IPS DF 6.9 (cell line): ENCODE measurements at regions not wholly inside any gene's neighbourhood (a gene's known extent, or its start where the extent isn't known, plus 50 kb on each side); places are given as distances from the start of the nearest gene placed in this dataset.

Experiments
- DNase-seq: peaks from one replicate; pipeline ENCODE4 v3.0.0-alpha.2; 2013; ENCODE audit warnings: low read depth, low spot score
- H3K27ac ChIP-seq: one replicate; pipeline ENCODE4 v1.5.1; 2013; ENCODE audit warnings: low read length, control low read depth
- H3K27me3 ChIP-seq: 2 replicates; pipeline ENCODE4 v1.6.1; 2013; ENCODE audit warnings: mild to moderate bottlenecking, low read length; ENCODE audit not compliant: control insufficient read depth, insufficient read depth
- H3K36me3 ChIP-seq: 2 replicates; pipeline ENCODE4 v1.6.1; 2013; ENCODE audit warnings: low read length; ENCODE audit not compliant: control insufficient read depth, insufficient read depth
- H3K4me1 ChIP-seq: 2 replicates; pipeline ENCODE4 v1.6.1; 2013; ENCODE audit warnings: low read length; ENCODE audit not compliant: control insufficient read depth, insufficient read depth
- H3K4me3 ChIP-seq: 2 replicates; pipeline ENCODE4 v1.5.1; 2013; ENCODE audit warnings: mild to moderate bottlenecking, low read length
- H3K9me3 ChIP-seq: 2 replicates; pipeline ENCODE4 v1.6.1; 2013; ENCODE audit warnings: low read length, inconsistent platforms; ENCODE audit not compliant: control insufficient read depth, insufficient read depth
- WGBS: extraction: QIAGEN DNeasy Blood & Tissue Kit; methylation state at CpG from one replicate; pipeline ENCODE4 v1.1.7; 2013; ENCODE audit warnings: mixed read lengths, missing lambda C conversion rate; ENCODE audit not compliant: insufficient read length, insufficient coverage; 5-methylcytosine and 5-hydroxymethylcytosine counted together

DNA sequence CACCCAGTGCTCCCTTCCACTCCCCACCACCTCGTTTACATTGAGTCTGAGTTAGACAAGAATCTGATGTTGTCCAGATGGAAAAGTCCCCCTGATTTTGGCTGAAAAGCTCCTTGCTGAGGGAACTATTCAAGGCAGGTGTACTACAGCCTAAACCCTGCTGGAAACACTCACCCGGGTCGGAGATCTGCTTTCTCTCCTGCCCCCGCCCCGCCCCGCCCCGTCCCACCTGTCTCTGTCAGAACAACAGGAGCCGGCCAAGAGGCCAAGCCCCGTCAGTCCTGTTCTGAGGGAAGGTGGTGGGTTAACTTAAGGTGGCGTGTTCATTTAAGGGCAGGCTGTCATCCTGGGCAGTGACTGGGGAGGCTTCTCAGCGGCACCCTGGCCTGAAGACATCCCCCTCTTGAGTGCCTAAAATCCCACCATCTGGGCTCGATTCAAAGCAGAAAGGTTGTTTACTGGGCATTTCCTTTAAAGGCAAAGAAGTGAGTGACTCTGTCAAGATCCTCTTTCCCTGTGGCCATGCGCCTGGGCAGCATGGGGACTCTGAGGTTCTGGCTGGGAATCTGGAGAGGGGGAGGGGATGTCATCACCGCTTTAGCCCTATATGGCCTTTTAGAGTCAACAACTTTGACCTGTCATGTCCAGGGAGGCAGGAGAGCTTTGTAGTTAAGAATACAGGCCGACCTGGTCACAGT lies 71.1 kb upstream of the NEURL1B start:
- no peak for DNase-seq
- H3K36me3 ChIP-seq, result no peaks in the 10 kb centered on the region
- WGBS, result no CpG with 5 or more reads among the region's 15 CpGs
- H3K4me3 ChIP-seq, result no peak overlapping the region
- H3K4me1 ChIP-seq, result peaks cover 13% of the 10 kb centered on the region
- H3K27ac ChIP-seq, result no peak overlapping the region
- H3K27me3 ChIP-seq, result no peaks in the 10 kb centered on the region; the same call in 1 of the 2 replicates
- no peaks in the 10 kb centered on the region for H3K9me3 ChIP-seq

DNA sequence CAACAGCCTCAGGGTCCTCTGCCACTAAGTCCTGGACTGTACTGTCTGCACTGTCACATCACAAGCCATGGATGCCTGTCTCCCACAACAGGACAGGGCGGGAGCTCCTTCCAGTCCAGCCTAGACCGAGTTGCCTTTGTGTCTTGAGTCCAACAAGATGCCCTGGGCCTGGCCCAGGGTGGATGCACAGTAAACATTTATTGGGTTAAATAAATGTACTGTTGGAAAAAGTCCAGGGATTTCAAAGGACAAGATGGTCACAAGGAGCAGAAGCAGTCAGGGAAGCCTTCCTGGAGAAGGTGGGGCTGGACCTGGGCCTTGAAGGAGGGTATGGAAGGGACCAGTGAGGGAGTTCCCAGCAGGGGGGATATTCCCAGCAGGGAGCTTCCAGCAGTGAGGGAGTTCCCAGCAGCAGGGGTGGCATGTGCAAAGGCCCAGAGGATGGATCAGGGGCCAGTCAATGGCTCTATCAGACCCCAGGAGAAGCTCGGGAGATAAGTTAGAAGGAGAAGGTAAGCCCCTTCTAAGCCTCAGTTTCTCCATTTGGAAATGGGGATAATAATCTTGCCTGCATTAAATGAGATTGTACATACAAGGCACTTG lies 72.7 kb upstream of the NEURL1B start:
- Histone ChIP-seq H3K27ac (no peak overlapping the region), H3K9me3 (no peaks in the 10 kb centered on the region), H3K27me3 (no peaks in the 10 kb centered on the region; the same call in 1 of the 2 replicates), H3K4me1 (peaks cover 13% of the 10 kb centered on the region), H3K36me3 (no peaks in the 10 kb centered on the region), H3K4me3 (no peak overlapping the region)
- no peak for DNase-seq
- no CpG with 5 or more reads among the region's 3 CpGs for WGBS

DNA sequence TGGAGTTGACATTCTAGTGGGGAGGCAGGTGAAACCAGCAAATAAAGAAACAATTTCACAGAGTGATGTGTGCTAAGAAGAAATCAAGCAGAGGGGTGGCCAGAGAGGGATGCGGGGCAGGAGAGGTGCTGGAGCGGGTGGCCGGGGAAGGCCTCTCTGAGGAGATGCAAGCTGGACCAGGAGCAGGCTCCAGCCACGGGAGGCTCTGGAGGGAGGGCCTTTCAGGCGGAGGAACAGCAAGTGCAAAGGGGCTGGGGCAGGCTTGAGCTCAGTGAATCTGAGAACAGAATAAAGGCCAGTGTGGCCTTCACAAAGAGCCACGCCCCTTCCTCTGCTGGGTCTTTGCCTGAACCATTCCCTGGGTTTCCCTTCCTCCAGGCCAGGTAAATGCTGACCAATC lies 73.2 kb upstream of the NEURL1B start:
- no CpG with 5 or more reads among the region's 6 CpGs for WGBS

DNA sequence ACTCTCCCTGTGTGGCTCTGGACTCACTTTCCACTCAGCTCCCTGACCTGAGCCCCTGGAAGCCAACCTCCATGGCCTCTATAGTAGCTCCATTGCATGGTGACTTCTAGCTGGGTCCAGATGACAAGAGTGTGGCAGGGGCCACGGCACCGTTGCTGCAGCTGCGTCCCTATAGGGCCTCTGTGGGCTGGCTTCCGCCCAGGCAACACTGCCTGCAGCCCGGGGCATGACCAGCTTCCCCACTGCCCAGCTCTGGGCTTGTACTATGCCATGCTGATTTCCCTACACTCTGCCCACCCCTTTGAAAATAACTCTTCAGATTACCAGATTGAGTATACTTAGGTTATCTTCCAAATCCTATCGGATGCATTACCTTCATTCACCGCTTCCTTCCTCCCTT lies 73.8 kb upstream of the NEURL1B start:
- no peaks in the 10 kb centered on the region for H3K9me3 ChIP-seq
- WGBS, result no CpG with 5 or more reads among the region's 7 CpGs
- H3K27me3 ChIP-seq, result no peaks in the 10 kb centered on the region; the same call in 1 of the 2 replicates
- no peak overlapping the region for H3K4me3 ChIP-seq
- DNase-seq, result no peak
- H3K4me1 ChIP-seq, result peaks cover 13% of the 10 kb centered on the region
- H3K27ac ChIP-seq, result no peak overlapping the region
- H3K36me3 ChIP-seq, result no peaks in the 10 kb centered on the region

More for the DNA sequence above, 73.2 kb upstream of the NEURL1B start:
- Histone ChIP-seq H3K27ac (no peak overlapping the region), H3K4me3 (no peak overlapping the region), H3K9me3 (no peaks in the 10 kb centered on the region), H3K27me3 (no peaks in the 10 kb centered on the region; the same call in 1 of the 2 replicates), H3K36me3 (no peaks in the 10 kb centered on the region), H3K4me1 (peaks cover 13% of the 10 kb centered on the region)
- no peak for DNase-seq

DNA sequence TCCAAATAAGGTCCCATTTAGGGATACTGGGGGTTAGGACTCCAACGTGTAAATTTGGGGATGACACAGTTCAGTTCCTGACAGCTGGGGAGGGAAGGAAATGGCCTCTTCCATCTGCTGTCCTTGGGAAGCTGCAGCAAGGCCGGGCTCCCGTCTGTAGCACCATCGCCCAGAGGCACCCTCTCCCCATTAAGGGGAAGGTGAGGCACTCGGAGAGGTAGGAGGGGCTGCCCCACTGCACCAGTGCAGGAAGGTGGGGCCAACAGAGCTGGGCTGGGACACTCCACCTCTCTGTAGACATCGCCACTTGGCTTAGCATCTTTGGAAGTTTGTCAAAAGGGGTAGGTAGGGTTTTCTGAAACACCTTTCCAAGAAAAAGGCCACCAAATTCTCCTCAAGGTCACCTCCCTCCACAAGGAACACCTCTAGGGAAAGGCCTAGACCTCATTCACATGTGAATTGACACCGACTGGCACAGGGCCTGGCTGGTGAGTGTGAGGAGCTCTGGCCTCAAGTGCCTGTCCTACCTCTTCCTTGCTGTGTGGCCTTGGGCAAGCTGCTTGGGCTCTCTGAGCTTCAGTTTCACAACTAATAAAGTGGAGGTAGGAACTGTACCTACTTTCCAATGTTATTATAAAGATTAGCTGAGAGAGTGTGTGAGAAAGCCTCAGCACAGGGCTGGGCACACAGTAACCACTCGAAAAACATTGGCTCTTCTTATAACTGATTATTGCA lies 75.0 kb upstream of the NEURL1B start:
- no peaks in the 10 kb centered on the region for H3K27me3 ChIP-seq
- no peaks in the 10 kb centered on the region for H3K9me3 ChIP-seq
- no peaks in the 10 kb centered on the region for H3K36me3 ChIP-seq
- no peak overlapping the region for H3K27ac ChIP-seq
- no peak overlapping the region for H3K4me3 ChIP-seq
- DNase-seq, result no peak
- H3K4me1 ChIP-seq, result peaks cover 7% of the 10 kb centered on the region; the same call in 1 of the 2 replicates
- WGBS, result no CpG with 5 or more reads among the region's 8 CpGs

DNA sequence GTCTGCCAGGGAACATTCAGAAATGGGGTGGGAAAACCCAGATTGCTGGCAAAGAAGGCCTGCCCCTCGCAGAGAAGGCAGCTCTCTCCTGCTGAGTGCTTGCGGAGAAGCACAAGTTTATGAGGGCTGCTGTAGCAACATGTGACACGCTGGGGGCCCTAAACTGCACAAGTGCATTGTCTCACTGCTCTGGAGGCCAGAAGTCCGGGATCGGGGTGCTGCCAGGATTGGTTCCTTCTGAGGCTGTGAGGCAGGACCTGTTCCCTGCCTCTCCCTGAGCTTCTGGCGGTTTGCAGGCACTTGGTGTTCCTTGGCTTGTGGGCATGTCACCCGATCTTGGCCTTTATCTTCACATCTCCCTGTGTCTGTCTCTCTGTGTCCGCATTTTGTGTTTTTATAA lies 75.6 kb upstream of the NEURL1B start:
- no CpG with 5 or more reads among the region's 8 CpGs for WGBS
- DNase-seq, result no peak

DNA sequence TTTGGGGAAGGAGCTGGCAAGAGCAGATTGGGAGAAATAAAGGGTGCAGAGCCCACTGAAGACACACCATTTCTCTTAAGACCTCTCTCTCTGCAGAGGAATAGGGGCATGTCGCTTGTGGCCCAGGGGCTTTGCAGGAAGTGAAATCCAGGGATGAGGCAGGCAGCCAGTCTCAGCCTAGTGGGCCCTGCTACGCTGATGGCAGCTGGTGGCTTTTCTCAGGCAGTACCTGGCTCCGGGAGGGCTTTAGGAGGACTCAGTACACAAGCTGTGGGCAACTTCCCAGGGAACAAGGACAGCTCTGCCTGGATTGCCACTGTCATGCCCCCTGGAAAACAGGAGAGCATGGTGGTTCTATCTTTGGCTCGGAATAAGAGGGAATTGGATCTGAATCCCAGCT lies 76.2 kb upstream of the NEURL1B start:
- Histone ChIP-seq H3K4me1 (0 out of 2 replicates have a peak, but pooled peaks cover 3% of the 10 kb centered on the region), H3K4me3 (no peak overlapping the region), H3K27me3 (no peaks in the 10 kb centered on the region), H3K27ac (no peak overlapping the region), H3K9me3 (no peaks in the 10 kb centered on the region), H3K36me3 (no peaks in the 10 kb centered on the region)
- WGBS, result no CpG with 5 or more reads among the region's 4 CpGs
- DNase-seq, result no peak

More for the DNA sequence above, 75.6 kb upstream of the NEURL1B start:
- H3K4me1 ChIP-seq, result peaks cover 7% of the 10 kb centered on the region; the same call in 1 of the 2 replicates
- no peaks in the 10 kb centered on the region for H3K9me3 ChIP-seq
- no peaks in the 10 kb centered on the region for H3K36me3 ChIP-seq
- H3K27me3 ChIP-seq, result no peaks in the 10 kb centered on the region
- H3K4me3 ChIP-seq, result no peak overlapping the region
- H3K27ac ChIP-seq, result no peak overlapping the region

DNA sequence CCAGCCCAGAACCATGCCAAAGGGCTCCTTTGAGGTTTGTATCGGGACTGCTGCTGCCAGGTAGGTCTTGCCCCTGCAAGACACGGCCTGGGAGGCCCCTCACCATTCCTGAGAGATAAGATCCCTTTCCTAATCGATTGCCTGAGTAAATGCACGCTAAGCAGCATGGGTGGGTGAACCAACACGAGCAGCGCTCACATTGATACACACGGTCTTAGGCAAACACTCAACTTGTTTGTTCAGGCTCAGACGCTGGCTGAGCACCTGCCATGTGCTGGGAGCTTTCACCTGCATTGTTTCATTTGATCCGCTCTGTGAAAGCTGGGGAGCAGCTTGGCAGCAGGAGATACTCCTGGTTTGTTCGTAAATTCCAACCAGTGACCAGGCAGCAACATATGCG lies 76.9 kb upstream of the NEURL1B start:
- Histone ChIP-seq H3K36me3 (no peaks in the 10 kb centered on the region), H3K27ac (no peak overlapping the region), H3K9me3 (no peaks in the 10 kb centered on the region), H3K4me1 (no peaks in the 10 kb centered on the region), H3K4me3 (no peak overlapping the region), H3K27me3 (no peaks in the 10 kb centered on the region)
- no peak for DNase-seq
- WGBS, result no CpG with 5 or more reads among the region's 11 CpGs

DNA sequence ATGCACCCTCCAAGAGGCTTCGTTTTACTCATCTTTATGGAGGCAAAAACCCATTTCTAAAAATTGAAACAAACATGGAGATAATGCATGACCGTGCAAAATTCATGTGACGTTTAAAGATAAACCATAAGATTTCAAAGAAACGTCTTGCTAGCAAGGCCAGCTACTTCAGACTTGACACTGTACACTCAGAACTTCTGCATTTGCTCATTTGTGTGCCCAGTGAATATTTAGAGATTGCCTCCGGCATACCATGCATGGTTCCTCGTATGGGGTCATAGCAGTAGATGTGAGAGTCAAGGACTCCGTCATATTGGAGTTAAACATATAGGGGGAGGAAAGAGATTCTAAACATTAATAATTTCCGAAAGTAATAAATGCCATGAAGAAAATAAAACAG lies 78.6 kb upstream of the NEURL1B start:
- Histone ChIP-seq H3K27me3 (no peaks in the 10 kb centered on the region), H3K9me3 (no peaks in the 10 kb centered on the region), H3K27ac (no peak overlapping the region), H3K4me1 (no peaks in the 10 kb centered on the region), H3K36me3 (no peaks in the 10 kb centered on the region), H3K4me3 (no peak overlapping the region)
- no peak for DNase-seq
- WGBS, result no CpG with 5 or more reads among the region's 8 CpGs

DNA sequence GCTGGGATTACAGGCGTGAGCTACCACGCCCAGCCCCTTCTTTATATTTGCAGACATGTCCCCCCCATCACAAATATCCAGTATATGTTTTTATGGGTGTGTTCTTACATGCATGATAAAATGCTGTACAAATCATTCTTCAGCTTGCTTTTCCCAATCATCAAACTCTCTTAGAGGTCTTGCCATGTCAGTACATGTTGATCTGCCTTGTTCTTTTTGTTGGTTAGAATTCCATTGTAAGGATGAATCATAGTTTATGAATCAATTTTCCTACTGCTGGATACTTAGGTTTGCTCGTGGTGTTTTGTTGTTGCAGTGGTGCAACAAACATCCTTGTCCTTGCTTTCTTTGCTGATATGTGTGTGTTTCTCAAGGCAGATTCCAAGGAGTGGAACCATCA lies 79.9 kb upstream of the NEURL1B start:
- no peak overlapping the region for H3K27ac ChIP-seq
- H3K36me3 ChIP-seq, result no peaks in the 10 kb centered on the region
- no peak for DNase-seq
- no CpG with 5 or more reads among the region's 3 CpGs for WGBS
- no peaks in the 10 kb centered on the region for H3K9me3 ChIP-seq
- H3K4me3 ChIP-seq, result no peak overlapping the region
- H3K4me1 ChIP-seq, result no peaks in the 10 kb centered on the region
- no peaks in the 10 kb centered on the region for H3K27me3 ChIP-seq
